ENCODE measurements at regions not wholly inside any gene's neighbourhood (a gene's known extent, or its start where the extent isn't known, plus 50 kb on each side); places are given as distances from the start of the nearest gene placed in this dataset.

GRCh38 chr4:100257567-100257966, 67.3 kb upstream of the DDIT4L start:
- TF ChIP-seq CTCF (IDR thresholded peaks at IDR 0.05; ENCODE audit: low read depth, low read length, missing control alignments) = no peak
- H3K4me3 ChIP-seq (ENCODE audit: low read depth, low read length) = no peak overlapping the region
- DNase-seq (ENCODE audit: low read depth) = no peak

DNA sequence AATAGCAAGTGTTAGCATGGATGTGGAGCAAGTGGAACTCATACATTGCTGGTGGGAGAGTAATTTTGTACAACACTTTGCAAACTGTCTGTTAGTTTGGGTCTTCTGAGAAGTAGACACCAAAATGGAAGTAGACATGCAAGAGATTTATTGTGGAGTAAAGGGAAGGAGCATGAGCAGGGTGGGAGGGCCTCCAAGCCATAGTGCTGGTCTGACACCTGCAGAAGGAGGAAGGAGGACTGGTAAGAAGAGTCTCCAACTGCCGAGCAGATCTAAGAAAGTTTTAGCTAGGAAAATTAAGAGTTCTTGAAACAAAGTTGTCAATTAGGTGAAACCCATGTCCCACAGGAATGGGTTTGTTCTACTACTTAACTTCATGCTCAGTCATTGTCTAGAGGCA, 64.0 kb upstream of the DDIT4L start:
- no peak overlapping the region for H3K4me3 ChIP-seq (ENCODE audit: low read depth, low read length)
- DNase-seq (ENCODE audit: low read depth) = no peak
- TF ChIP-seq CTCF (IDR thresholded peaks at IDR 0.05; ENCODE audit: low read depth, low read length, missing control alignments) = no peak

- no peak overlapping the region for H3K4me3 ChIP-seq (ENCODE audit: low read depth, low read length)
- DNase-seq (ENCODE audit: low read depth) = no peak
- no peak for TF ChIP-seq CTCF (IDR thresholded peaks at IDR 0.05; ENCODE audit: low read depth, low read length, missing control alignments)
Measured at GRCh38 chr4:100248476-100248875, 58.2 kb upstream of the DDIT4L start.

DNA sequence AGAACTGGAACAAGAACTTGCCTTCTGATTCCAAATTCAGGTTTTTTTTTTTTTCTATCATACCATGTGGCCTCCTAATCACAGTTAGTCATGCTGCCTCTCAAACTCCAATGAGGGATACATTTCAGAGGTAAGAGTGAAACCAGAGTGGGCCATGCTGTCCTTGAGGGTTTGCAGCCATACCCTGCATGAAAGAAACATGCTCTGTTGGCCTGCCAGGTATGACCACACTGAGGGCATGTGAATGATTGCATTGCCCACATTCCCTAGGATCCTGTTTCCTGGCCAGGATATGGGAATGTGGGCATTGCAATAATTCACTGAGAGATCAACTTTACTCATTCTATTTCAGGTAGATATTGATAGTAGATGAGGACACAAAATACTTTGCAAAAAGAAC, 56.4 kb upstream of the DDIT4L start:
- no peak for TF ChIP-seq CTCF (IDR thresholded peaks at IDR 0.05; ENCODE audit: low read depth, low read length, missing control alignments)
- no peak overlapping the region for H3K4me3 ChIP-seq (ENCODE audit: low read depth, low read length)
- DNase-seq (ENCODE audit: low read depth) = no peak

DNA sequence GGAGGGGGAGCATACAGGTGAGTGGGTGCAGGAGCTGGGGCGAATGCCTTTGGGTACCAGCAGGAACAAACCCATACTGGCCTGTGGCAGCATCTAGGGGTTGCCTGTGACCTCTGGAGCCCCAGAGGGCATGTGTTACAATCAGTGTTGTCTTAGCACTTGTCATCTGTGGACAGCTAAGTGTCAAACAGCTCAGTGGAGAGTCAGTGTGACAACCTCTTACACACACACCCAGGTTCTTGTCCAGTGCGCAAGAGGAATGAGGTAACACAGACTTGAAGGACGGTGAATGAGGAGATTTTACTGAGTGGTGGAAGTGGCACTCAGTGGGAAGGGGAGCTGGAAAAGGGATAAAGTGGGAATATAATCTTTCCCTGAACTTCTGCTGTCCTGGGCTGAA, 54.1 kb upstream of the DDIT4L start:
- H3K4me3 ChIP-seq (ENCODE audit: low read depth, low read length) = no peak overlapping the region
- TF ChIP-seq CTCF (IDR thresholded peaks at IDR 0.05; ENCODE audit: low read depth, low read length, missing control alignments) = no peak
- DNase-seq (ENCODE audit: low read depth) = no peak
